HG03342 (cell line): ENCODE measurements at regions not wholly inside any gene's neighbourhood (a gene's known extent, or its start where the extent isn't known, plus 50 kb on each side); places are given as distances from the start of the nearest gene placed in this dataset.
"Not testable (repeated sequence)": the region's sequence is repeated elsewhere in the genome, so short reads cannot be mapped to it uniquely, and the experiment has no call there.

Experiments
- ATAC-seq: cut with Tn5 transposase; IDR thresholded peaks from one replicate; pipeline ENCODE4 v1.9.1; 2021; ENCODE audit warnings: mild to moderate bottlenecking, moderate library complexity; ENCODE audit not compliant: unreplicated experiment

DNA sequence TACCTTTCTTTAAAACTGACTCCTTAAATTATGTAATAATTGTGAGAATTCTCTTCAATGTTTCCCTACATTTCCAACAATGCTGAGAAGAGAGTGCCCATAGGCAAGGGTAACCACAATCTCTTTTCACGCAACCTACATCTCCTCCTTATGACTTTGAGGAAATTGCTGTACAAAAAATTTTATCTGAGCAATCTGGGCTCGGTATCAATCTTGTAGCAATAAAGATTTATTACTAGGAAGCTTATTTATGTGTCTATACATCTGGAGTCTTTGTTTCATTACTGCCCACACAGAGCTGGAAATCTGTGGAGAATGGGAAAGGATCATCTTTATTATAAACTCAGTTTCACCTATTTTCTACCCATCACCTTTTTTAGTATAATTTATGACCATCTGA, 913.8 kb upstream of the SORCS1 start:
- no peak for ATAC-seq

DNA sequence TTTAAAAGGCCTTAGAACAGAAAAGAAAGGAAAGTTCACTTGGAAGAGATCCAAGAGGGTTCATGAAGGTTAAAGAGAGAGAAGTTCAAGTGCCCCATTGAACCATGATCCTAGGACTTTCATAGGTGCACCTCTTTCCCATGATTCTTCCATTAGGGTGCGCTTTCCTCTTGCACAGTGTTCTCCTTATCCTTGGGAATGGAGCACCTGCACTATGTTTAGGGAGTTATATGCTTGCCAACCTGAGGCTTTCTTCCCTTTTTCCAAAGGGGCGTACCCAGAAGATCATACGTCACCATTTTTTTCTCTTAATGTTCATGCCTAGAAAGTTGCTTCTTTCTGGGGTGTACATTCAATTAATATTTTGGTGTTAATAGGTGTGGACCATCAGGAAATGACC, 908.0 kb upstream of the SORCS1 start:
- ATAC-seq = no peak

DNA sequence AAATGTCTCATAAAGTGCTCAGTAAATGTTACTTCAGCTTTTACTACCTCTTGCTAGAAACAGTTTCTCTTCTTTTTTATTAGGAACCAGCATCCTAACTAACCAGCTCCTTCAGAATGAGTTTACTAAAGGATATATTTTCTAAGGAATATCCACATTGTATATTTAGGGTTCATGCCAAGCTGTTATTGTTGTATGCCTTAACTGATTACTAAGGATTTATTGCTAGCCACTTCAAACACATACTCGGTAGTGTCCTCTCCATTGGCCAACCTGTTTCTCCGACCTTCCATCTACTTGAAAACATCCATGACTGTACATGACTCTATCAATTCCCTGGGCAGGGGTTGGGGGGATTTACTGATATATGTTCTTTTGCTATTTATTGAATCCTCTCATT, 906.3 kb upstream of the SORCS1 start:
- ATAC-seq = no peak

DNA sequence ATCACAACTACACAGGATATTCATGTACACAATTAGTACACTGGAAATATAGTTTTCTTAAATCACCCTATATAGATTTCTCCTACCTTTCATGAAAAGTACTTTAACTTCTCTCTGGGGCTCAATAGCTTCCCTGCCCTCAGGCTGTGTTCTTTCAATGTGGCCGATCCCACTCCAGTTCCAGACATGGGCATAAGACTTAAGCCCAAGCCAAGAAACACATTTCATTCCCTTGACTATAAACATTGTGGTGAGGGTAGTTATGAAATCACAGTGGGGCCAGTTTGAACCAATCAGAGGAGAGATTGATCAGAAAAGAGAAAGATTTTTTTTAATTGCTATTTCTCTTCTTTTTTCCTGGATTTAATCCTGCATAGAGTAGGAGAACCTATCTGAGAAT, 904.6 kb upstream of the SORCS1 start:
- ATAC-seq = no peak

DNA sequence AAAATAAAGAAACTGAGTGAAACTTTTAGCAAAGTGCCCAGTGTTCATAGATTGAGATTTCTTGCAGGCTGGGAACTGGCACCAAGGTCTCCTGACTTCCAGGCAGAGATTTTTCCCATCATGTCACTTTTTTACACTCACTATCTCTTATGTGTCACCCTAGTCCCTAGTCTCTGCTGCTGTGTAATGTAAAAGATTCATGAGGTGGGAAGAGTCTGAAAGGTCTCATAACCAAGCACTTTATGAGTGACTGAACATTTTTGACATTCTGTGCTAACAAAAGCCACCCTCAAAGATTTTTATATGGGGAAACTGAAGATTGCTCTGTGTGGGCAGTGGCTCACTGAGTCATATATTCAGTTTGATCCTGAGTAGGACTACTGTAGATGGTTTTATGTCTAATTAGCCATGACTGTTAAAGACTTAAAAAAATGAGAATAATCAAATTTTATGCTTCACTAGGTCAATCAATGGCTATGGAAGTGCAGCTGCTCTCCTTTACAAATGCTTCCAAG, 900.3 kb upstream of the SORCS1 start:
- no peak for ATAC-seq

DNA sequence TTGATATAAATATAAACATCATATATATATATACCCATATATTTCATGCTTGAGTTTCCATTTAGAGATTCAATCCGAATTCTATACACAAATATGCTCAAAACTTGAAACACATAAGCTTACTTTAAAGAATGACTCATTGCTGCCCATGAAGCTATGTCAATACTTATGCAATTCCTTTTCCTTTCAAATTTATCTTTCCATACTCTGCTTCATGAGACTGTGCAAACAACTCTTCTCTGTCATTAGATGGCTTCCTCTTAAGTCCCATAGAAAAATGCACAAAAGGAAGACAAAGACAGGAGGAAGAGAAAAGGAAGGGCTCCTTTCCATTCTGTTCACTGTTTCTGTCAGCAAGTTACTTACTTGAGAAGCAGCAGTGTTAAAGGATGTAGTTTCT, 895.7 kb upstream of the SORCS1 start:
- no peak for ATAC-seq

DNA sequence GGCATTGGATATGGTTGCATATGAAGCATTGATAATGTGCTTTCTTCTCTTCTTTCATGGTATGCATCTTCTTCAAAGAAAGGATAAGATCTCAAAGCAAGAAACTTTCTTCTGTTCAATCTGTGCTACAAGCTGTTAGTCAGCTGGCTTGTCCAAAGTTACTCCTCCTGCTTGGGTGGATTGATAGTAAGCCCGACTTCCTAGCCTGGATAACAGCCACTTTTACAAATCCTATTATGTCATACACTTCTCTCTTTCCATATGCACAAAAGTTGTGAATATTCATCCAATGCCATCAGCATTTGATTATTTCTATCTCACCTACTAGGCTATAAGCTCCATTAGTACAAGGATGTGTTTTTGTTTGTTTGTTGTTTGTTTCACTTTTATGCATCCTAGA, 891.0 kb upstream of the SORCS1 start:
- no peak for ATAC-seq

DNA sequence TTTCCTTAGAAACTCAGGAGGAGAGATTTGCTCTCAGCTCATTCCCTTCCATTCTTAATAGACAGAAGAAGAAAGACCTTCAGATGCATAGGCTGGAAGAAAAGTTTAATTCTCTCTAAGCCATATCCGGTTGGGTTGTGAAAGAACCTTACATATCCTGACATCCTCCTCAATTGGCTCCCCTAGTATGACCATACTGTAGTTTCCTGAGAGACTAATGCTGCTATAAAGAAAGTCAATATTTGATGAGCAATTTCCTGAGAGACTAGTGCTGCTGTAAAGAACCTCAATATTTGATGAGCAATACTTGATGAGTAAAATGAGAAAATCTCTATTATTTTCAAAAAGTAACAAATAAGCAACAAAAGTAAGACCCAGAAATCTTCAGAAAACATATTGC, 888.5 kb upstream of the SORCS1 start:
- ATAC-seq = no peak

DNA sequence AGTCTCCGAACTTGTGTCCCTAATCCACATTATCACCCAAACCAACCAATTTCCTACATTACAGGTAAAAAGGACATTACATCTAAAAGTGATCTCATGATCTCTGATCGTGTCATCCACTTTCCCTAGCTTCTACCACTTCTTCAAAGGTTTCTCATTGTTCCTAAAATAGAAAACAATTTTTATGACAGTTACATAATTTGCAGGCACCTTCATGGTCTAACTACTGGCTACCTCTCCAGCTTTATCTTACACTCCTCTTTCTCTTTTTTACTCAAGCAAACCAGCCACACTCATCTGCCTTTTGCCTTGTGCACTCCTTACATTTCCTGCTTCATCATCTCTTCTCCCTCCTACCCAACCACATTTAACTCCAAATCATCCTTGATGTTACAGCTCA, 886.7 kb upstream of the SORCS1 start:
- no peak for ATAC-seq

DNA sequence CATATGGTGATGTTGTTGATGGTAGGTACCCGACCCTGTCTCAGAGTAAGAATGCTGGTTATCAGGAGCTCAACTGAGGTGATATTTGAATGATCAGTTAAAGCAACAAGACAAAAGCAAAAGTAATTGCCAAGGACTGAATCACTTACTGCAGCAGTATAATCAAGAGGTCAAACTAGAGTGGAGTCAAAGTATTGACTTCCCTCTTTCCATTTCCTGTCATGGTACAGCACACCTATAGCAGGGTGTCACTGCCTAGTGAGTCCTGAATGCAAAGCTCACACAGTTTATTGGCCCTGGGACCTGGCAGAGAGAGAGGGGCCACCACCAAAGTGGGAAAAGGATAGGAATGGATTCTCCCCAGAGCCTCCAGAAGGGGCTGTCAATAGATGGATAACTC, 886.1 kb upstream of the SORCS1 start:
- ATAC-seq = no peak

DNA sequence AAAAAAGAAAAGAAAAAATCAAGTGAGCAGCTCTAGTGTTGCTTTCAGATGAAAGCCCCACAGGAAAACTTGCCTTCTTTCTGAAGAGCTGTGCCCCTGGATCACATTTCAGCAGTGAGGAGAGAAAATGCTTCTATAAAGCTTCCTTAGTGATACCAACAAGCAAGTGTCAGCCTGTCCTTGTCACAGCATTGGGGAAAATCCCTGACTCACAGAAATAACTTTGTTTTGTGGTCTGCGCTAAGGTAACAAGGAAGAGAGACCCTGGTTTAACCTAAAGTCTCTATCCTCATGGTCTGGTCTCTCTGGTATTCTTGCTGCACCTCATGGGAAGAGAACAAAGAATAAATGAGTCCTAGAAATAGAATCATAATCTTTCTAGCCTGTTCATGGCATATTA, 885.2 kb upstream of the SORCS1 start:
- ATAC-seq = no peak

DNA sequence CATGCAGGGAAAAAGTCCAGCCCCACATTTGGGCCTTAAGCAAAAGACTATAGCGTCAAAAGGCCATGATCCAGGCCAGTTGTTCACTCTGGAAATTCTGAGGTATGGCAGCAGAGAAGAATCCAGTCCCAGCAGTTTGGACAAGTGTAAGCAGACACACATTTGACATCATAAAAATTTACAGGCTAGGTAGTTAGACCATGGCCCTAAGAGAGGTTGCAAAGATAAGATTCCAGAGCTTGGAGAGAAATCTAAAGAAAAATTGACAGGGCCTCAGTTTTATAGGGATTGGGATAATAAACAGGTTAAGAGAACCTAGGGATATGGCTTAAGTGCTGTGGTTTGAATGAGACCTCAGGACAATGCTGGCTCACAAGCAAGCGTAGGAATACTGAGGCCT, 884.4 kb upstream of the SORCS1 start:
- no peak for ATAC-seq

DNA sequence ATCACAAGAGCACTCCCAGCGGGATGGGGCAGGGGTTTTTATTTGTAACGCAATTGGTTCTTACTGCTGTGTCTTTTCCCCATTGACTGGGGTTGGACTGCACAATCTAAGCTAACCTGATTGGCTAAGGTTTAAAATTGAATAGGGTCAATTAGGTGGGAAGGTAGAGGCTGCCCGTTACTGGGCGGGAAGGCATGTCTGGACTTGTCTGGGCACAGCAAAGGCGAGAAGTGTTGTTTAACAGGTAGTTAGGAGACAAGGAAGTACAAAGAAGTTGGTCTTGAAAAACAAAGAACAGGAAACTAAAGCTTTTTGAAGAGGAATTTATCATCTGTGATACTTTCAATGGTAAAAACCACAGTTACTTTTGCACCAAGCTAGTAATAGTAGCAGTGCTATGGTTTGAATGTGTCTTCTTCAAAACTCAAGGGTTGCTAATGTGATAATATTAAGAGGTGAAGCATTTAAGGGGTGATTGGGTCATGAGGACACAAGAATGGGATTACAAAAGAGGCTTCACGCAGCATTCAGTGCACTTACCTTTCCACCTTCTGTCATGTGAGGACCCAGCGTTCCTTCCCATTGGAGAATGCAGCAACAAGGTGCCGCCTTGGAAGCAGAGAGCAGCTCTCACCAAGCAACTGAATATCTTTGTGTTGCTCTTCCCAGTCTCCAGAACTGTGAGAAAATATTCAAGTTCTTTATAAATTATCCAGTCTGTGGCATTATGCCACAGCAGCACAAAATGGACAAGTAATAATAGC, 875.5 kb upstream of the SORCS1 start:
- ATAC-seq = no peak

DNA sequence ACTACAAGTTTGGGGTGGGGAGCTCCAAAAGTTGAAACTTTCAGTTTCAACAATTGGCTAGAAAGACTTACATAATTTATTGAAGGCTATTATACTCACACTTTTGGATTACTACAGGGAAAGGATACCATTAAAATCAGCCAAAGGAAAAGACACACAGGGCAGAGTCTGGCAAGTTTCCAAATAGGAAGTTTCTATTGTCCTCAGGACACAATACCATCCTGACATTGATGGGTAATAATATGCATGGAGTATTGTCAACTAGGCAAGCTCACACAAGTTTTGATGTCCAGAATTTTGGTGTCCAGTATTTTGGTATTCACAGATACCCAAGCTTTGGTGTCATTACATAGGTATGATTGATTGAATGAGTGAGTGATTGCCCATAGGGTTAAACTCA, 872.6 kb upstream of the SORCS1 start:
- no peak for ATAC-seq

DNA sequence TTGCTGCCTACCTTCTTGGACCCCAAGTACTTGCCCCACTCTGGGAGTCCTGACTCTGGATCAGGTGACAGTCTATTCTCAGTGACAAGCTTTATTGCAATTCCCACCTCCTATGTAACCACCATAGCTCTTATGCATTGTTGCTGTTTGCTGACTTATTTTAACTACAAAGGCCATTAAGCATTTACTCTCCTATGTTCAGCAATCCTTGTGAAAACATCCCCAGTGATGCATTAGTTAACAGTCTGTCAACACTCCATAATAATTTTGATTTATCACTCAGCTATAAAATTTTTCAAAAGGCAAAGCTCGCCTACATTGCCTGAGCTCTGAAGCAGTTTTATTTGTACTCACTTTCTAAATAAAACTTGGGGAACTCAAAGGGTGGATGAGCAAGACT, 871.8 kb upstream of the SORCS1 start:
- ATAC-seq = no peak

DNA sequence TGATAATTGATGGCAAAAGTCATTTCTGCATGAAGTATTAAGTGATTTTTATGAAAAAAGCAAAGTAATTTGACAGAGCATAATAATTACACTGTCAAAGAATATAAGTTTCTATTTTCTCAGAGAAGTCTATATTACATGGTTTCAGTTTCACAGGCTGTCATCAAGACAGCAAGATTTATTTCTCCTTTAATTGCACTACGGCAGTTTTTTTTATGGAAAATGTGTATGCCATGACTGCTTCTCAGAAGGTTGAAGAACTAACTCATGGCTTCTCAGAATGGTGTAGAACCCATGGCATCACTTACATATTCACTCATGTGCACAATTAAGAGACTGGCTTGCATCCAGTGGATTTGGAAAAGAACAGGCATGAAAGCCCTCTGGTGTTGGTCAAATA, 870.3 kb upstream of the SORCS1 start:
- ATAC-seq = no peak

DNA sequence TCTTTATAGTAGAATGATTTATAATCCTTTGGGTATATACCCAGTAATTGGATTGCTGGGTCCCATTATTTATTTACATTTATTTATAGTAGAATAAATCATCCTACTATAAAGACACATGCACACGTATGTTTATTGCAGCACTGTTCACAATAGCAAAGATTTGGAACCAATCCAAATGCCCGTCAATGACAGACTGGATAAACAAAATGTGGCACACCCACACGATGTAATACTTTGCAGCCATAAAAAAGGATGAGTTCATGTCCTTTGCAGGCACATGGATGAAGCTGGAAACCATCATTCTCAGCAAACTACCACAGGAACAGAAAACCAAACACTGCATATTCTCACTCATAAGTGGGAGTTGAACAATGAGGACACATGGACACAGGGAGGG, 869.0 kb upstream of the SORCS1 start:
- not testable (repeated sequence) for ATAC-seq

DNA sequence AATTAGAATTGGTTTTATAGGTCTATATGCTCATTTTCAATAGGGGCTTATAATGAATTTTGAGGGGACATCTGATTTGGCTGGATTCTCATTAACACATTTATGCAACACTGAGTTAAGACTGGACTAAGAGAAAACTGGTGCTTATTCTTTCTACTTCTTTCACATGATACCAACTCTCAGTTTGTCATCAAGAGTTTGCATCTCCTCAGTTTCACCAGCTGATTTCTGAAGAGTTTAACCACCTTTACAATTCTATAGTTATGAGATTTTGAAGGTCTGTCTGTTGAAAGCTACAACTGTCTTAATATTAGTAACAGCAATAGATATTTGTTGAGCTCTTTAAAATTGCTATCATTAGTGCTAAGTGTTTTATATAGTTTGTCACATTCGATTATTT, 867.0 kb upstream of the SORCS1 start:
- no peak for ATAC-seq

DNA sequence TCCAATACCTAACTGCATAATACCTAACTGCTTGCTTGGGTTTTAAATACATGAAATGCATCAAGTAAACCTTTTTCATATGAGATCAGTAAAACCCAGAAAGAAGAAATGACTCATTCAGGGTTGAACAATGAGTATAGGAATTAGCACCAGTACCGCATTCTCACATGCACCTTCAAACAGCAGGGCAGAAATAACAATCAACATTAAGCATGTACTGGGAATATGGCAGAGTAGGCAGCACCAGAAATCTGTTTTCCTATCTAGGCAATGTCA, 850.3 kb upstream of the SORCS1 start:
- peak; percentile 55 for ATAC-seq

DNA sequence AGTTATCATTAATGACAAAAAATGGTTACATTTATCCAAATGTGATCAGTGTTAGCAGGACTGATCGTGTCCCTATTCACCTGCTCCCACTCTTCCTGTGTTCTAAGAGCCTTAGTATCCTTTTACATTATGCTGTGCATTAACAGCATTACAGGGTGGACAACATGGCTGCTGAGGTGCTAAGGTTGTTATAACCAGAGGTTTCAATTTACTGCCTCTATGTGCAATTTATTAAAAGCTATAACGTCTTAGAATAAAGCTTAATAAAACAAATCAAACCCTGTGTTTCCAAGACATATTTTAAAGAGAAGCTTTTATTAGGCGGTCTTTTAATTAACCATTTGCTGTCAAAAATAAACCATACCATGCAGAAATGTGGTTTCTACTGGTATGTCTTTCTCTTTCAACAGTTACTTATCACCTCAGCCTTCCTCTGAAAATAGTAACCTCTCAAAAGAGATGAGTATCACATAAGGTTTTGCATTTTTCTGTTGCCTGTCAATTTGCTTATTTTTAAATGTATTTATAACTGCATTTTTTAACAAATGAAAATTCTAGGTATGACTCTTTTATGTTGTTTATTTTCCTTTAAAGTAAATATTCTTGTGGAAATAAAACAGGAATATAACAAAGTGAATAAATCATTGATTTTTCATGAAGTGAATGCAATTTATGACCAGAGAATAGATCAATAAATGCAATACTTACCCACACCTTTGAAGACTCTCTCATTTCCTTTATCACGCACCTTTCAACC, 849.8 kb upstream of the SORCS1 start:
- no peak for ATAC-seq

DNA sequence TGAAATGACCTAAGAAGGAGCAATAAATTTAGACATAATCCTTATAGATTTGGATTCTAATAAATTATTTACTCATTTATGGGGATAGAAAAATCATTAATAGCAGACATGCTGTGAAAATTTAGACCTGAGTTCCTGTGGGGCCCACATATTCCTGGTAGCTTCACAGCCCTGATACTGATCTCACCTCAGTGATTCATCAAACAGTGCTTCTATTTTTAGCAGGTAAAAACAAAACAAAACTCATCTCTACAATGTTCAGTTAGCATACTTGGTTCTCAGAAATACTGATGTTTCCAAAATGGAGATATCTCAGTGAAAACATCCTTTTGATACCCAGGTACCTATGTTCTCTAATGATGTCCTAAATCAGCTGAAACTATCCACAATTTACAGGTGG, 841.1 kb upstream of the SORCS1 start:
- ATAC-seq = no peak

DNA sequence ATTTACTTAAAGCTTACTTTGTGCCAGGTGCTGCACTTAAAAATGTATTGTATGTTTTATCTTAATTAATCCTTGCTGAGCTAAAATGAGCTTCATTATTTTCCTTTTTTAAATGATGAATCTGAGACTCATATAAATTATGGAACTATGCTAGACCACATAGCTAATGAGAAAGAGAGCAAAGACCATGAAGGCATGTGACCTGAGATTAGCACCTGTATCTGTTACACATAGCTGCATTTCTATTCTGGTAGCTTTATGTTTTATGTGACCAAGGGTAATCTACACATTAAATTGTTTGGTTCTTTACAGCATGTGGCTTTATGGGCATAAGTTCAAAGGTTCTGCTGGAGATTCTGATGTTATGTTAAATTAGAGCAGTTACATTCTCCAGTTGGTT, 839.1 kb upstream of the SORCS1 start:
- ATAC-seq = no peak

DNA sequence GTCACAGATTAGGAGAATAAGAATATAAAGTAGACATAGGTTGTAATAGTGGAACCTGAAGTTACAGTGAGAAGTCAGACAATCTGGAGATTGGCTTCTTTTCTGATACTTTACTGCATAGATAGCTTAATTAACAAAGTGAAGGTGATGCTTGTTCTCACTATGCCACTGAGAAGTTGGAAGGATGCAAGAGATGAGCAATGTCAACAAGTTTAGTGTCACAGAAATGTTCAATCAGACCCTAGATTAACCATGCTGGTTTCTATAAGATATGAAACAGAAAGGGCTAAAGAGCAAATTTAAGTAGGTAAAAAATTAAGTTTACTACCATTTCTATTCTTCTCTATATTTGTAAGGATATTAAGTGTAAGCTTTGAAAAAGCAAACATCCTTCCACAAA, 838.6 kb upstream of the SORCS1 start:
- no peak for ATAC-seq
